H1 (cell line): ENCODE measurements at regions not wholly inside any gene's neighbourhood (a gene's known extent, or its start where the extent isn't known, plus 50 kb on each side); places are given as distances from the start of the nearest gene placed in this dataset.

Source experiments
- CTCF ChIA-PET: fragments of 300-600 bp; sonication (Branson Sonifier 250); formaldehyde crosslinking; loops from one replicate; lab custom pipeline; 2021; ENCODE audit not compliant: partially characterized antibody; lab: Charles Lee
- POLR2A ChIA-PET: fragments of 300-600 bp; sonication (Branson Sonifier 250); formaldehyde crosslinking; loops from one replicate; lab custom pipeline; 2021; ENCODE audit warnings: inconsistent platforms; ENCODE audit not compliant: partially characterized antibody; lab: Charles Lee
- DNase-seq, 2 experiments: peaks; one replicate each; pipeline versions ENCODE4 v3.0.0 to v3.0.0-alpha.2; 2010 to 2022; ENCODE audit warnings: low spot score in 2 of 2, low read depth in 1 of 2, mixed read lengths in 1 of 2
- FAIRE-seq: peaks from 2 replicates; lab custom pipeline; 2011; peaks lifted over from hg19 to GRCh38; lab: Jason Lieb, UNC
- H2AFZ ChIP-seq: 2 replicates; pipeline ENCODE4 v1.8.1; 2012; ENCODE audit warnings: low read length, inconsistent platforms
- H2AK5ac ChIP-seq: 2 replicates; pipeline ENCODE4 v1.6.1; 2013; ENCODE audit warnings: low read depth, low read length
- H2BK120ac ChIP-seq: replicated peaks from 2 replicates; pipeline ENCODE3; 2013; ENCODE audit warnings: low read depth, low read length, inconsistent platforms
- H2BK12ac ChIP-seq: 2 replicates; pipeline ENCODE4 v1.6.1; 2013; ENCODE audit warnings: low read depth, low read length
- H2BK15ac ChIP-seq: 2 replicates; pipeline ENCODE4 v1.6.1; 2013; ENCODE audit warnings: low read length
- H2BK20ac ChIP-seq: 2 replicates; pipeline ENCODE4 v1.6.1; 2013; ENCODE audit warnings: low read length
- H2BK5ac ChIP-seq: 2 replicates; pipeline ENCODE4 v1.6.1; 2013; ENCODE audit warnings: low read depth, low read length
- H3K14ac ChIP-seq: 2 replicates; pipeline ENCODE4 v1.6.1; 2013; ENCODE audit warnings: inconsistent platforms; ENCODE audit not compliant: insufficient read length
- H3K18ac ChIP-seq: 2 replicates; pipeline ENCODE4 v1.6.1; 2013; ENCODE audit warnings: low read length; ENCODE audit errors: extremely low read depth
- H3K23ac ChIP-seq: 2 replicates; pipeline ENCODE4 v1.6.1; 2013; ENCODE audit warnings: inconsistent platforms; ENCODE audit not compliant: insufficient read length
- H3K23me2 ChIP-seq: 2 replicates; pipeline ENCODE4 v1.6.1; 2013; ENCODE audit warnings: low read depth, low read length
- H3K27ac ChIP-seq: 2 replicates; pipeline ENCODE4 v1.6.1; 2011; ENCODE audit warnings: low read depth, low read length, inconsistent platforms
- H3K27me3 ChIP-seq, 4 experiments: replicated peaks in 1 of 4; 1 replicate in 1 of 4; 2 replicates in 3 of 4; pipeline versions ENCODE4 v1.6.1 to v1.8.1; 2011 to 2013; ENCODE audit warnings: low read length in 3 of 4, mild to moderate bottlenecking in 3 of 4, inconsistent platforms in 2 of 4, mixed read lengths in 2 of 4, moderate library complexity in 1 of 4; ENCODE audit not compliant: control insufficient read depth in 3 of 4, insufficient read depth in 3 of 4; ENCODE audit errors: extremely low read depth in 1 of 4
- H3K36me3 ChIP-seq, 4 experiments: 2 replicates each; pipeline versions ENCODE4 v1.6.1 to v1.8.1; 2011 to 2013; ENCODE audit warnings: mild to moderate bottlenecking in 4 of 4, low read length in 3 of 4, moderate library complexity in 2 of 4, control low read depth in 1 of 4, inconsistent platforms in 1 of 4; ENCODE audit not compliant: insufficient read depth in 4 of 4, control insufficient read depth in 2 of 4
- H3K4ac ChIP-seq: replicated peaks from 2 replicates; pipeline ENCODE3; 2013; ENCODE audit warnings: low read length, low read depth, mixed read lengths, inconsistent platforms; ENCODE audit not compliant: insufficient read length
- H3K4me1 ChIP-seq, 4 experiments: replicated peaks in 1 of 4; 1 replicate in 1 of 4; 2 replicates in 3 of 4; pipeline versions ENCODE4 v1.6.1 to v1.8.1; 2011 to 2013; ENCODE audit warnings: low read length in 3 of 4, inconsistent platforms in 2 of 4, mixed read lengths in 1 of 4; ENCODE audit not compliant: insufficient read depth in 4 of 4, control insufficient read depth in 3 of 4
- H3K4me2 ChIP-seq, 2 experiments: 2 replicates each; pipeline versions ENCODE4 v1.6.1 to v1.8.1; 2011 to 2013; ENCODE audit warnings: low read depth in 2 of 2, low read length in 2 of 2, control low read depth in 1 of 2, inconsistent platforms in 1 of 2, mild to moderate bottlenecking in 1 of 2; ENCODE audit not compliant: insufficient read depth in 1 of 2
- H3K4me3 ChIP-seq, 4 experiments: fragments of 200-600, 300-600 bp in 1 of 4; sonication (generic), shearing (Covaris generic), sonication (Bioruptor Twin) in 1 of 4; 2 replicates each; pipeline versions ENCODE4 v1.5.1 to v1.8.1; 2011 to 2016; ENCODE audit warnings: low read length in 4 of 4, low read depth in 3 of 4, control low read depth in 2 of 4, inconsistent platforms in 2 of 4, mild to moderate bottlenecking in 2 of 4, mixed read lengths in 1 of 4, moderate library complexity in 1 of 4; ENCODE audit not compliant: insufficient read depth in 2 of 4; ENCODE audit errors: extremely low read depth in 1 of 4
- H3K56ac ChIP-seq: replicated peaks from 2 replicates; pipeline ENCODE3; 2013; ENCODE audit warnings: low read depth, mild to moderate bottlenecking, mixed read lengths, low read length, inconsistent platforms; ENCODE audit not compliant: insufficient read length
- H3K79me1 ChIP-seq: 2 replicates; pipeline ENCODE4 v1.6.1; 2013; ENCODE audit warnings: low read depth, low read length, control low read depth
- H3K79me2 ChIP-seq, 2 experiments: 2 replicates each; pipeline versions ENCODE4 v1.6.1 to v1.8.1; 2012 to 2013; ENCODE audit warnings: low read length in 2 of 2, mild to moderate bottlenecking in 2 of 2, inconsistent platforms in 1 of 2; ENCODE audit not compliant: insufficient read depth in 2 of 2, control insufficient read depth in 1 of 2
- H3K9ac ChIP-seq, 4 experiments: replicated peaks in 1 of 4; 1 replicate in 1 of 4; 2 replicates in 3 of 4; pipeline versions ENCODE4 v1.6.1 to v1.8.1; 2011 to 2013; ENCODE audit warnings: low read depth in 3 of 4, low read length in 3 of 4, control low read depth in 2 of 4, mild to moderate bottlenecking in 2 of 4, moderate library complexity in 2 of 4, inconsistent platforms in 1 of 4; ENCODE audit errors: extremely low read depth in 1 of 4
- H3K9me3 ChIP-seq, 2 experiments: 2 replicates each; pipeline versions ENCODE4 v1.6.1 to v1.8.1; 2012 to 2013; ENCODE audit warnings: mild to moderate bottlenecking in 2 of 2, moderate library complexity in 2 of 2, control low read depth in 1 of 2, inconsistent platforms in 1 of 2, low read depth in 1 of 2, low read length in 1 of 2, mixed read lengths in 1 of 2; ENCODE audit not compliant: insufficient read depth in 2 of 2
- H4K20me1 ChIP-seq, 2 experiments: replicated peaks in 1 of 2; 2 replicates each; pipeline versions ENCODE3 to v1.8.1; 2011 to 2013; ENCODE audit warnings: inconsistent platforms in 2 of 2, low read length in 2 of 2, mild to moderate bottlenecking in 1 of 2; ENCODE audit not compliant: insufficient read depth in 2 of 2, control insufficient read depth in 1 of 2
- H4K5ac ChIP-seq: 2 replicates; pipeline ENCODE4 v1.6.1; 2013; ENCODE audit warnings: low read length, low read depth, mixed read lengths, inconsistent platforms; ENCODE audit not compliant: insufficient read length
- H4K8ac ChIP-seq: 2 replicates; pipeline ENCODE4 v1.8.0; 2013; ENCODE audit warnings: mild to moderate bottlenecking, moderate library complexity, low read length, inconsistent platforms; ENCODE audit not compliant: insufficient read depth; ENCODE audit errors: extremely low read depth
- H4K91ac ChIP-seq: replicated peaks from 2 replicates; pipeline ENCODE3; 2013; ENCODE audit warnings: low read length, mixed read lengths, inconsistent platforms; ENCODE audit not compliant: insufficient read length
- BRCA1 ChIP-seq: IDR thresholded peaks from 2 replicates; pipeline ENCODE4 v1.6.1; 2012; ENCODE audit warnings: low read depth, low read length, improper control_type of control experiment
- CHD2 ChIP-seq: IDR thresholded peaks from 2 replicates; pipeline ENCODE4 v1.6.1; 2012; ENCODE audit warnings: low read length, improper control_type of control experiment
- GTF2F1 ChIP-seq: IDR thresholded peaks from 2 replicates; pipeline ENCODE4 v1.6.1; 2012; ENCODE audit warnings: low read depth, low read length, improper control_type of control experiment, borderline replicate concordance
- MAFK ChIP-seq: IDR thresholded peaks from 2 replicates; pipeline ENCODE4 v1.6.1; 2012; ENCODE audit warnings: low read depth, mild to moderate bottlenecking, improper control_type of control experiment, low read length
- POLR2A ChIP-seq, 2 experiments: IDR thresholded peaks; 1 replicate in 1 of 2; 2 replicates in 1 of 2; pipeline ENCODE4 v1.6.1; 2011; ENCODE audit warnings: low read depth in 2 of 2, low read length in 2 of 2, mild to moderate bottlenecking in 2 of 2; ENCODE audit errors: control extremely low read depth in 1 of 2
- POU5F1 ChIP-seq: IDR thresholded peaks from 2 replicates; pipeline ENCODE4 v1.6.1; 2011; ENCODE audit warnings: low read depth, mild to moderate bottlenecking, low read length, moderate library complexity
- SUZ12 ChIP-seq: fragments of 200-600 bp; sonication (generic); IDR thresholded peaks from 2 replicates; pipeline ENCODE4 v1.6.1; 2012; ENCODE audit warnings: mild to moderate bottlenecking, inconsistent platforms, low read length, moderate library complexity, mixed read lengths
- ZNF274 ChIP-seq: IDR thresholded peaks from 2 replicates; pipeline ENCODE4 v1.7.0; 2012; ENCODE audit warnings: low read length, borderline replicate concordance; ENCODE audit errors: extremely low read depth
- WGBS, 2 experiments: shearing (Covaris generic) in 1 of 2; methylation state at CpG; one replicate each; pipeline versions ENCODE4 v1.1.6 to v1.1.7; 2013 to 2015; ENCODE audit warnings: low lambda C conversion rate in 2 of 2, mixed read lengths in 2 of 2, inconsistent platforms in 1 of 2, low coverage in 1 of 2, missing lambda C conversion rate in 1 of 2; ENCODE audit not compliant: insufficient replicate concordance in 2 of 2, insufficient coverage in 1 of 2, insufficient read length in 1 of 2; ENCODE audit errors: extremely low coverage in 1 of 2, missing lambda C conversion rate in 1 of 2; 5-methylcytosine and 5-hydroxymethylcytosine counted together

DNA sequence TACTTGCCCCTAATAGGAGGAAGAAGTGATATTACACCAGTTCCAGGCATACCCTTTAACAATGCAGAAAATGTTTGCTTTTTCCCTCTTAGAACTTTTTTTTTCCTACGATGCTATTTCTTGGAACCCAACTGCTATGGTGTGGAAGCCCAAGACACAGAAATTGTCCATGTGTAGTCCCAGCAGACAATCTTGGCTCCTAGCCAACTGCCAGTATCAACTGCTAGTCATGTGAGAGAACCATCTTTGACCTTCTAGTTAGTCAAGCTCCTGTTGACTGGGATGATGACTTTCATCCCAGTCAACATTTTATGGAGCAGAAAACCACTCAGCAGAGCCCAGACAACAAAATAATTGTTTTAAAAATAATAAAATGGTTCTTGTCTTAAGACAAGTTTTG lies 532.4 kb downstream of the TLR4 start:
- no peak overlapping the region for H3K27ac ChIP-seq
- H3K4me2 ChIP-seq: no peak overlapping the region
- CTCF ChIA-PET: interaction anchor here (1.7 kb wide), 1 partner anchor 14 kb away, joined by 4 read pairs; no protein-coding TSS in a partner anchor
- H3K23me2 ChIP-seq: no peaks in the 10 kb centered on the region
- no peak overlapping the region for H3K9ac ChIP-seq
- no peaks in the 10 kb centered on the region for H4K20me1 ChIP-seq
- H3K23ac ChIP-seq: no peak overlapping the region
- POLR2A ChIA-PET: no interaction called here
- H3K56ac ChIP-seq: no peak overlapping the region
- DNase-seq (no peak), FAIRE-seq (no peak)
- H3K79me2 ChIP-seq: no peaks in the 10 kb centered on the region
- no peak overlapping the region for H4K5ac ChIP-seq
- H3K4me1 ChIP-seq: no peaks in the 10 kb centered on the region
- no peak overlapping the region for H2BK12ac ChIP-seq
- no peak overlapping the region for H2AFZ ChIP-seq
- H2BK20ac ChIP-seq: no peak overlapping the region
- peaks cover 1 to 4% of the 10 kb centered on the region in 2 experiments; a peak in 2 of 4 replicates for H3K9me3 ChIP-seq
- no peak overlapping the region for H3K18ac ChIP-seq
- no peak overlapping the region for H4K8ac ChIP-seq
- 94% methylated on average over 1 of the region's 1 CpG; no CpG with 5 or more reads in 1 of the 2 experiments for WGBS, 2 experiments
- no peak overlapping the region for H4K91ac ChIP-seq
- H3K4ac ChIP-seq: no peak overlapping the region
- TF ChIP-seq ZNF274: no peak
- TF ChIP-seq MAFK: no peak
- TF ChIP-seq SUZ12: no peak
- TF ChIP-seq POU5F1: no peak
- no peak for TF ChIP-seq POLR2A (IDR thresholded peaks at IDR 0.05; ENCODE audit: control extremely low read depth in 1 of 2, low read depth in 2 of 2, low read length in 2 of 2)
- TF ChIP-seq BRCA1: no peak
- TF ChIP-seq CHD2: no peak
- TF ChIP-seq GTF2F1: no peak
- TF ChIP-seq, all 59 proteins: peak for 0
- Histone ChIP-seq H3K79me1 (no peaks in the 10 kb centered on the region), H2AK5ac (no peak overlapping the region), H3K14ac (no peak overlapping the region), H2BK120ac (no peak overlapping the region), H3K36me3 (no peaks in the 10 kb centered on the region), H2BK5ac (no peak overlapping the region), H3K27me3 (no peaks in the 10 kb centered on the region), H3K4me3 (no peak overlapping the region), H2BK15ac (no peak overlapping the region)
